ENCODE measurements at regions not wholly inside any gene's neighbourhood (a gene's known extent, or its start where the extent isn't known, plus 50 kb on each side); places are given as distances from the start of the nearest gene placed in this dataset.

- H4K20me1 ChIP-seq (ENCODE audit: insufficient read depth, poor library complexity, severe bottlenecking): no peaks in the 10 kb centered on the region
- peaks cover 20% of the 10 kb centered on the region for H3K4me1 ChIP-seq (ENCODE audit: insufficient read depth)
- no peak overlapping the region for H2AFZ ChIP-seq
- DNase-seq (ENCODE audit: low spot score): no peak
- H3K4me2 ChIP-seq: no peak overlapping the region
- H3K9me2 ChIP-seq (replicated peaks; ENCODE audit: insufficient read depth): no peaks in the 10 kb centered on the region
- WGBS (ENCODE audit: low lambda C conversion rate, missing lambda C conversion rate): 39% methylated on average over 5 of the region's 5 CpGs
- H3K36me3 ChIP-seq (replicated peaks; ENCODE audit: insufficient read depth, low read depth): no peaks in the 10 kb centered on the region
- no peaks in the 10 kb centered on the region for H3K27me3 ChIP-seq
- H3K27ac ChIP-seq: no peak overlapping the region
- H3K4me3 ChIP-seq: no peak overlapping the region
- no peaks in the 10 kb centered on the region for H3K9me3 ChIP-seq (ENCODE audit: low read depth)
- no peak for TF ChIP-seq EZH2 (IDR thresholded peaks at IDR 0.05; ENCODE audit: borderline replicate concordance)
- no peak for TF ChIP-seq EZH2phosphoT487 (IDR thresholded peaks at IDR 0.05; ENCODE audit: low read depth, severe bottlenecking, unreplicated experiment)
- TF ChIP-seq CTCF (IDR thresholded peaks at IDR 0.05; ENCODE audit: poor library complexity): no peak
- no peaks in the 10 kb centered on the region for H3K79me2 ChIP-seq
Measured at GRCh38 chr9:108105885-108106284, 616.3 kb upstream of the KLF4 start.

GRCh38 chr9:108104991-108105390 lies 615.4 kb upstream of the KLF4 start:
- Histone ChIP-seq H3K27me3 (no peaks in the 10 kb centered on the region), H4K20me1 (ENCODE audit: insufficient read depth, poor library complexity, severe bottlenecking) (no peaks in the 10 kb centered on the region), H3K79me2 (no peaks in the 10 kb centered on the region), H3K27ac (no peak overlapping the region), H3K9me2 (replicated peaks; ENCODE audit: insufficient read depth) (no peaks in the 10 kb centered on the region), H3K36me3 (replicated peaks; ENCODE audit: insufficient read depth, low read depth) (no peaks in the 10 kb centered on the region), H3K4me3 (no peak overlapping the region), H2AFZ (no peak overlapping the region), H3K9me3 (ENCODE audit: low read depth) (no peaks in the 10 kb centered on the region), H3K4me2 (no peak overlapping the region), H3K4me1 (ENCODE audit: insufficient read depth) (peaks cover 16% of the 10 kb centered on the region)
- no peak for TF ChIP-seq CTCF (IDR thresholded peaks at IDR 0.05; ENCODE audit: poor library complexity)
- no peak for TF ChIP-seq EZH2 (IDR thresholded peaks at IDR 0.05; ENCODE audit: borderline replicate concordance)
- no peak for TF ChIP-seq EZH2phosphoT487 (IDR thresholded peaks at IDR 0.05; ENCODE audit: low read depth, severe bottlenecking, unreplicated experiment)
- 100% methylated on average over 1 of the region's 1 CpG for WGBS (ENCODE audit: low lambda C conversion rate, missing lambda C conversion rate)
- DNase-seq (ENCODE audit: low spot score): no peak

DNA sequence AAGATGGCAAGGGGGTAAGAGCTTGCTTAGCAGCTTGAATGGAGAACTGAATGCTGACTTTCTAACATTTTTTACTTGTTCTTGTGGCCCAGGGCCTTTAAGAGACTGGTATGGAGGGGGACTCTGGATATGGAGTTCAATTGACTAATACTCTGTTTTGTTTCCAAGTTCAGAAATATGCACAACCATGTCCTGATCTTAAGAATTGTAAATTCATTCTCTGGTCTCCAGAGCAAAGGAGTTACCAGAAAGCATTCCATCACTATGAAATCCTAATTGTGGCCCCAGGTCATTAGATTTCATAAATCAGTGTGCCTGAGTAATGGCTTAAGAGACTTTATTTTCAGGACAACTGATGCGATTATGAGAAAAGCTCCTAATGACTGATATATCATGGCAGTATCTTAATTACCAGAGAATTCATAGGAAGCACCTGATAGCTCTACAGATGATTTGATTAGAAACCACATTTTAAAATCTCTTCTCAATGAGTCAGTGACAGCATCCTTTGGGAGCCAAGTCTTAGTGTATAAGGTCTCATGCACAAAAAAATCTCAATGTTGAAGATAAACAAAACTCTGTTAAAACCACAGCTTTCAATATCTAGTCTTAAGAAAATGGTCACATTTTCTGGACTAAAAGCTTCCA lies 613.6 kb upstream of the KLF4 start:
- no peak for DNase-seq (ENCODE audit: low spot score)
- H3K4me2 ChIP-seq: no peak overlapping the region
- H3K4me3 ChIP-seq: no peak overlapping the region
- WGBS (ENCODE audit: low lambda C conversion rate, missing lambda C conversion rate): 91% methylated on average over 1 of the region's 1 CpG
- no peaks in the 10 kb centered on the region for H4K20me1 ChIP-seq (ENCODE audit: insufficient read depth, poor library complexity, severe bottlenecking)
- no peaks in the 10 kb centered on the region for H3K9me2 ChIP-seq (replicated peaks; ENCODE audit: insufficient read depth)
- H2AFZ ChIP-seq: no peak overlapping the region
- H3K27me3 ChIP-seq: no peaks in the 10 kb centered on the region
- no peak overlapping the region for H3K27ac ChIP-seq
- H3K79me2 ChIP-seq: no peaks in the 10 kb centered on the region
- no peak for TF ChIP-seq EZH2phosphoT487 (IDR thresholded peaks at IDR 0.05; ENCODE audit: low read depth, severe bottlenecking, unreplicated experiment)
- no peak for TF ChIP-seq EZH2 (IDR thresholded peaks at IDR 0.05; ENCODE audit: borderline replicate concordance)
- no peak for TF ChIP-seq CTCF (IDR thresholded peaks at IDR 0.05; ENCODE audit: poor library complexity)
- peaks cover 7% of the 10 kb centered on the region for H3K4me1 ChIP-seq (ENCODE audit: insufficient read depth)
- H3K36me3 ChIP-seq (replicated peaks; ENCODE audit: insufficient read depth, low read depth): no peaks in the 10 kb centered on the region
- H3K9me3 ChIP-seq (ENCODE audit: low read depth): no peaks in the 10 kb centered on the region
